ENCODE measurements at regions not wholly inside any gene's neighbourhood (a gene's known extent, or its start where the extent isn't known, plus 50 kb on each side); places are given as distances from the start of the nearest gene placed in this dataset.

DNA sequence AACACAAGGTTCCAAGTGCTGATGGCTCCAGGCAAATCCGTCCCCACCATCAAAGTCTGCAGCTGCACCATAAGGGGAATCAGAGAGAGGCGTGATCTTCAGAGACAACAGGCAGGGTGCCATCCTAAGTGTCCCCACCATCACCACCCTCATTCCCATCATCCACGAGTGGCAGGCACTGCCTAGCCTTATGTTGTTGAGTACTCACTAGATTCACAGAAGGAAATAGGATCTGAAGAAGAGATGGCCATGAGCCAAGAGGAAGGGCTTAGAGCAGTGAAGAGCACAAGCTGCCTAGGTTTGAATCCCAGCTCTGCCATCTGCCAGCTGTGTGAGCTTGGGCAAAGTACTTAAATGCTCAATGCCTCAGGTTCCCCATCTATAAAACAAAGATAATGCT lies 207.3 kb upstream of the CSF3R start:
- DNase-seq: no peak

- no peak for DNase-seq
Measured at GRCh38 chr1:36687312-36687711, 204.6 kb upstream of the CSF3R start.

DNA sequence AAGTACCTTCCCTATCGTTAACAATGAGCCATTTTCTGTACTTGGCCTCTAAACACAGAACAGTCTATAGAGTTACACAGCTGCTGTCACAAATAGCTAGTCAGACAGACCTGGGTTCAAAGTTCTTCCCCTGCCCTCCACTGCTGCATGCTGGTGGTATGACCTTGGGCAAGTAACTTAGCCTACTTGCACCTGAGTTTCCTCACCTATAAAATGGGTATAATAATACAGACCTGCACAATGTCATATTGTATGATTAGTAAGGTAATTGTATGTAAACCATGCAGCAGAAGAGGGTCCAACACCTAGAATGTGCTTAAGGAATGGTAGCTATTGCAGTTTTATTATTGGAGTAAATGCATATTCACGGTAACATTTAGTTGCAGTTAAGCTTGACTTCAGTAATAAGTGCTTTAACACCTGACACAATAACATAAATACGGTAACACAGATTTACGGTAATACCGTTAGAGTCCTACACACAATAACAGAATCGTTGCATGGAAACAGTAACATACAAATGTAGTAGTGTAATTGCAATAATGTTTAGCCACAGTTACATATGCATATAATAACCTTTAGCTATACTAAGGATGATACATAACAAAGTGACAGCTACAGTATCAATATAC lies 193.3 kb upstream of the CSF3R start:
- no peak for DNase-seq

- no peak for DNase-seq
Measured at GRCh38 chr1:36675106-36675505, 192.4 kb upstream of the CSF3R start.

DNA sequence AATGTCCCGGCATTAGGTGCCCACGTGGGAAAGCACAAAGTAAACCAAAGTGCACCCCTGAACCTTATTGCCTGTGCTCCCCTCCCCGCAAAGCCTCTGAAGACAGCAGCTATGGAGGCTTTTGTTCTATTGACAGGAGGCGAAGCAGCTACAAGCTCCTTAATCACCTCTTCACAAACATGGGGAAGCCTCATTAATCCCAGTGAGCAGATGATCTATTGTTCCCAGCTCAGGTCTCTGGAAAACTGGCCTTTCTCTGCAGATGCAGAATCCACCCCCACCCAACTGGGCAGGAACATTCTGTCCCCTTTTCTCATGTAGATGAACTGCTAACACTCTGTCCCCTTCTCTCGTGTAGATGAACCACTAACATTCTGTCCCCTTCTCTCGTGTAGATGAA lies 190.5 kb upstream of the CSF3R start:
- DNase-seq: no peak

DNA sequence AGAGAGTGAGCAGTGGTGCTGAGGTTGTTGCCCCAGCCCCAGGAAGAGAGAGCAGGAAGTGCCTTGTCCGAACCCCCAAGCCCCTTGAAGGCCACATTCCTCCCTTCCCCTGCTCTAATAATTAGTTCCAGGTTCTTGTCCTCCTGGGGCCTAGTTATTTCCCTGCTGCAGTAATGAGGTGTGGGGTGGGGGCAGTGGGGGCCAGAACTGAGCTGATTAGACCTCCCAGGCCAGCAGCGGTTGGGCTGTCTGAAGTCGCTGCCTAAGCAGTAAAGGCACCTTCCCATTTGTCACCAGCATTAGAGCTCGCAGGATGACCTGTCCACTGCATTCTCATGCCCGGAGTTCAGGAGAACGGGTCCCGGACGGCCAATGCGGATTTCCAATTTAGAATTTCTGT lies 186.5 kb upstream of the CSF3R start:
- no peak for DNase-seq

- no peak for DNase-seq
Measured at GRCh38 chr1:36667836-36668235, 185.1 kb upstream of the CSF3R start.

- no peak for DNase-seq
Measured at GRCh38 chr1:36667256-36667655, 184.5 kb upstream of the CSF3R start.

- DNase-seq: no peak
Measured at GRCh38 chr1:36665478-36666080, 182.9 kb upstream of the CSF3R start.

DNA sequence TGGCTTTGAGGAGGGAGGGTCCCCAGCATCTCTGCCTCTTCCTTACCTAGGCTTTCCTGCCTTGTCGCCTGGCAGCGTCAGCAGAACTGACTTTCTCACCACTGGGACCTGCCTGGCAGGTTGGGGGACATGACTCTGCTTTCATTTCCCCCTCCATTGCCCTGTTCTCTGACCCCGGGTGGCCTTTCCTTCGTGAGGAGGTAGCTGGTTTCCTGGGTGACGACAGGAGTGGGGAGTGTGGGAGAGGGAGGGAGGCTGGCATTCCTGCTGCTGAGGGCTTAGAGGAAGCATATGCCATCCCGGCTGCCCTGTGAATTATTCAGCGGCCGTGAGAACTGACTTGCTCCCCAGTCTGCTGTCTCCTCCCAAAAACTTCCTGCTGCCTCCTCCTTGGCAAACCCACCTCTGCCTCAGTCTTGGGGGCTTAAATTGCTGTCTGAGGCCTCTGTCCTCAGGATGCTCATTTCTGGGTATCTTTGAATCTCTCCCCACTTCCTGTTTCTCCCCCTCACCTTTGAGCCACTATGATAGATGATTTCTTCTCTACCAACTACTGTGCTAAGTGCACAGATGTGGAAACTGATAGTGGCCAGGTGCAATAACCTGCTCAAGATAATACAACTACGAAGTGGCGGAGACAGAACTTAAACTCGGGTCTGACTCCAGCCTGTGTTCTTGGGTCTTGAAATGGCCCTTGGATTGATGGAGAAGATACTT lies 182.0 kb upstream of the CSF3R start:
- peak in 11 of 58 donors; percentile 3 to 19 (median 7) for DNase-seq

DNA sequence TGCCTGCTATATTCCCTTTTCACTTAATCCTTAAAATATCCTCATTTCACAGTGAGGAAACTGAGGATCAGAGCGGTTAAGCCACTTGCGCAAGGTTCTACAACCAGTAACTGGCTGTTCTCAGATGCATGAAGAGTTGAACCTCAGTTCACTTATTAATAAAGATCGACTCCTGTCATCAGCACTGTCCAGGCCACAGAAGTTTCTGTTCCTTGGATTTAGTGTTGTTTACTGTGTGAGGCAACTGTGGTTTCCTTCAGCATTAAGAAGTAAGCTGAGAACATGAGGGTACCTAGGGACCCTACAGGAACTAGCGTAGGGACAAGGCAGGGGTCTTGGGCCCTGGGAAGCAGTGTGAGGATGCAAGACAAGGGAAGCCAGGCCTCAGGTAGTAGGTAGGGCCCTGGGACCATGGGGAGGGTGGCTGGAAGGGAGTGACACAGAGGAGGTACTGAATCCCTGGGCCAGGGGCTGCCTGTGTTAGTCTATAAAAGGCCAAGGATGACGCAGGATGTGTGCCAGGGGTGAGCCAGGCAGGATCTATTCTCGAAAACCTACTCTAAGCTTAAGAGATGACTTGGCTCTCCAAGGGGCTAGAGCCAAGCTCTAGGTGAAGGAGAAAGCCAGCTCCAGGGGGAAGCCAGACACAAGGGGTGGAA lies 181.2 kb upstream of the CSF3R start:
- DNase-seq: peak in 1 of 58 donors; percentile 25

GRCh38 chr1:36658838-36659237 lies 176.1 kb upstream of the CSF3R start:
- no peak for DNase-seq

- peak in 13 of 58 donors; percentile 1 to 31 (median 12) for DNase-seq
Measured at GRCh38 chr1:36657826-36658225, 175.1 kb upstream of the CSF3R start.

GRCh38 chr1:36656838-36657237 lies 174.1 kb upstream of the CSF3R start:
- no peak for DNase-seq

GRCh38 chr1:36656271-36656670 lies 173.6 kb upstream of the CSF3R start:
- no peak for DNase-seq

GRCh38 chr1:36654586-36654985 lies 171.9 kb upstream of the CSF3R start:
- DNase-seq: no peak

GRCh38 chr1:36653850-36654249 lies 171.1 kb upstream of the CSF3R start:
- peak in 55 of 58 donors; percentile 6 to 94 (median 70) for DNase-seq

GRCh38 chr1:36652586-36652985 lies 169.9 kb upstream of the CSF3R start:
- no peak for DNase-seq

DNA sequence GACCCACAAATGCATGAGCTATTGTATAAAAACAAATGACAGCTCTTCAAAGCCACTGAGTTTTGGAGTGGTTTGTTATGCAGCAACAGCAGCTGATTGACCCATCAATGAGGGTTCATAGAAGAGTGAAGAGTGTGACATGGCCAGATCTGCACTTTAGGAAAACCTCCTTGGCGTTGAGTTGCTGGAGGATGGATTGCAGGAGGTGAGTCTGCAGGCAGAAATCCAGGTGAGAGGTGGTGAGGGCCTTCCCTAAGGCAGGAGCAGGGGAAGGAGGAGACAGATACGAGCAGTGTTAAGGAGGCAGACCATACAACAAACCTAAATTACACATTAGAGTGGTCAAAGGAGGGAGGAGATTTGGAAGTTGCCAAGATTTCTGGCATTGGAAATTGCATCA lies 169.3 kb upstream of the CSF3R start:
- no peak for DNase-seq

- DNase-seq: no peak
Measured at GRCh38 chr1:36651176-36651910, 168.6 kb upstream of the CSF3R start.
